ENCODE measurements at regions not wholly inside any gene's neighbourhood (a gene's known extent, or its start where the extent isn't known, plus 50 kb on each side); places are given as distances from the start of the nearest gene placed in this dataset.

DNA sequence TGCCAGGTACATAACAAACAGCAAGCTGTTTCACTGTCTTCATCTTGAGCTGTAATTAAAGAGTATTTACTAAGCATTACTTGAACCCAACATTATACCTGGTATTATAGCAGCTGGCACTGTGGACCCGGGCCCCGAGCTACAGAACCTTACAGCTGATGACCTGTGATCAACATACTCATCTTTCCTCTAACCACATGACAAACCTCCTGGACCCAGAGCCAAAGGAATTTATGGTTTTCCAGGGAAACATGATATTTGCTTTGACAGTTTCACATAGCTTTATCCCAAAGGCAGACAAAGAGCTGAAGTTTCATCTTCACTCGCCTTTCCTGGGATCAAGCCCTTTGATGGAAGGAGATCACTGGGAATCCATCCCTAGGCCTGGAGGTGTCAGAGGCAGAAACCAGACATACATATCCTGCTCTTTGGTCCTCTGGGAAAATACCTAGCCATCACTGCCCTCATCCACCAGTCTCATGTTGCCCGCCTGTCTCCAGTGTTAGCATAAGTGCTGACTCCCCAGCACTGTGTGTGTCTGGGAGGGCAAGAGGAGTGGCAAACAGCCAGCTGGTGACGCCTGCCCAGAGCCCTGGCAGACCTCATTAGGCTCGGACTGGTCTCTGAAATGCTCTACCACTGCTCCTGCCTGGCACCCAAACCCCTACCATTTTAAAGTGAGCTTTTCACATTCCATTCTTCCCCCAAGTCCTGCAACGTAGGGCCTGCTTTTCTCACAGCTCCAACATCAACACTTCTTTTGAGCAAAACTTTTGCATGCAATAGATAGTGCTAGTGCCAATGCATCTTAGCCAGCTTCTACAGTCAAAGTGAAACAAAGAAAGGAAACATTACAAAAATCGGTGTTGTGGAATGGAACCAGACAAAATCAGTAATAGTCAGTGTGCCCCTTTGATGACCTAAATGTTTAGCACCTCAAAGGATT is 138.8 kb upstream of the CTAGE1 start:
- TF ChIP-seq, protein P1, sequence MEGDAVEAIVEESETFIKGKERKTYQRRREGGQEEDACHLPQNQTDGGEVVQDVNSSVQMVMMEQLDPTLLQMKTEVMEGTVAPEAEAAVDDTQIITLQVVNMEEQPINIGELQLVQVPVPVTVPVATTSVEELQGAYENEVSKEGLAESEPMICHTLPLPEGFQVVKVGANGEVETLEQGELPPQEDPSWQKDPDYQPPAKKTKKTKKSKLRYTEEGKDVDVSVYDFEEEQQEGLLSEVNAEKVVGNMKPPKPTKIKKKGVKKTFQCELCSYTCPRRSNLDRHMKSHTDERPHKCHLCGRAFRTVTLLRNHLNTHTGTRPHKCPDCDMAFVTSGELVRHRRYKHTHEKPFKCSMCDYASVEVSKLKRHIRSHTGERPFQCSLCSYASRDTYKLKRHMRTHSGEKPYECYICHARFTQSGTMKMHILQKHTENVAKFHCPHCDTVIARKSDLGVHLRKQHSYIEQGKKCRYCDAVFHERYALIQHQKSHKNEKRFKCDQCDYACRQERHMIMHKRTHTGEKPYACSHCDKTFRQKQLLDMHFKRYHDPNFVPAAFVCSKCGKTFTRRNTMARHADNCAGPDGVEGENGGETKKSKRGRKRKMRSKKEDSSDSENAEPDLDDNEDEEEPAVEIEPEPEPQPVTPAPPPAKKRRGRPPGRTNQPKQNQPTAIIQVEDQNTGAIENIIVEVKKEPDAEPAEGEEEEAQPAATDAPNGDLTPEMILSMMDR (IDR thresholded peaks at IDR 0.05): no peak
- Mint-ChIP-seq H3K27ac (ENCODE audit: unreplicated experiment) (no peak overlapping the region), H3K4me3 (ENCODE audit: unreplicated experiment) (no peak overlapping the region), H3K36me3 (ENCODE audit: unreplicated experiment) (no peaks in the 10 kb centered on the region), H3K4me1 (ENCODE audit: unreplicated experiment) (peaks cover 23% of the 10 kb centered on the region), H3K9me3 (ENCODE audit: unreplicated experiment) (no peaks in the 10 kb centered on the region), H3K27me3 (ENCODE audit: unreplicated experiment) (no peaks in the 10 kb centered on the region)
- DNase-seq (ENCODE audit: extremely low spot score, unreplicated experiment): no peak

DNA sequence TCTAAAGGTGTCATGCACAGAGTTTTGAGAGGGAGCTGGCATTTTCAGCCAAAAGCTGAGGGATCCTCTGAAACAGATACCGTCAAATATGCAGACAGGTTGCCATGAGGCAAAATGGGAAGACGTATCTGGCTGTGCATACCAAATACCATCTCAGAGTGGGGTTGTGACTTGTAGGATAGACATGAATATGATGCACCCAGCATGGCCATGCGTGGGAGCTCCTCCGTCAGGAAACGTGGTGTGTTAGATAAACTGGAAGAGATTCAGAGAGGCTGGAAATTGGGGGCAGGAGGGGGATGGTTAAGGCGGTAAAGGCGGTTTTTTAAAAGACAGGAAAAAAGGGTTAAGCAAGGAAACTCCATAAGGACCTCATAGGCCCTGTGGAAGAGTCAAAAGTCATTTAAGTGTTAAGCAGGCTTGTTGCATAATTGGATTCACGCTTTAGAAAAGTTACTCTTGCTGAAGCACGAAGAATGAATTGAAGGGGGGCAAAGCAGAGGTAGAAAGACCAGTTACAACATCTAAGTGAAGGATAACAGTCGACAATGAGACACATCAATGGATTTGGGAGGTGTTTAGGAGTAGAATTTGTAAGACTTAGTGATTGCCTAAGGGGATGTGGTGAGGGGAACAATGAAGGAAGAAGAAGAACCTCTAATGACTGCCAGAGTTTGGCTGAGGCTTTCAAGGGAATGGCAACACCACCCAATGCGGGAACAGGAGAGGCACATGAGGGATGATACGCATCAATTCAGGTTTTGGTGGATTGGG is 139.6 kb upstream of the CTAGE1 start:
- H3K4me1 Mint-ChIP-seq (ENCODE audit: unreplicated experiment): peaks cover 23% of the 10 kb centered on the region

GRCh38 chr18:22558945-22559385 is 141.2 kb upstream of the CTAGE1 start:
- H3K4me1 Mint-ChIP-seq (ENCODE audit: unreplicated experiment): peaks cover 18% of the 10 kb centered on the region
- TF ChIP-seq, protein P1 (IDR thresholded peaks at IDR 0.05): no peak
- DNase-seq (ENCODE audit: extremely low spot score, unreplicated experiment): no peak
- H3K27me3 Mint-ChIP-seq (ENCODE audit: unreplicated experiment): no peaks in the 10 kb centered on the region
- peak overlapping the region; percentile 84 for H3K4me3 Mint-ChIP-seq (ENCODE audit: unreplicated experiment)
- peak overlapping the region; percentile 79 for H3K27ac Mint-ChIP-seq (ENCODE audit: unreplicated experiment)
- no peaks in the 10 kb centered on the region for H3K9me3 Mint-ChIP-seq (ENCODE audit: unreplicated experiment)
- H3K36me3 Mint-ChIP-seq (ENCODE audit: unreplicated experiment): no peaks in the 10 kb centered on the region

More for the DNA sequence above, 139.6 kb upstream of the CTAGE1 start:
- Mint-ChIP-seq H3K36me3 (ENCODE audit: unreplicated experiment) (no peaks in the 10 kb centered on the region), H3K27ac (ENCODE audit: unreplicated experiment) (peak overlapping the region; percentile 2), H3K4me3 (ENCODE audit: unreplicated experiment) (no peak overlapping the region), H3K27me3 (ENCODE audit: unreplicated experiment) (no peaks in the 10 kb centered on the region), H3K9me3 (ENCODE audit: unreplicated experiment) (no peaks in the 10 kb centered on the region)
- TF ChIP-seq, protein P1 (IDR thresholded peaks at IDR 0.05): no peak
- DNase-seq (ENCODE audit: extremely low spot score, unreplicated experiment): no peak

DNA sequence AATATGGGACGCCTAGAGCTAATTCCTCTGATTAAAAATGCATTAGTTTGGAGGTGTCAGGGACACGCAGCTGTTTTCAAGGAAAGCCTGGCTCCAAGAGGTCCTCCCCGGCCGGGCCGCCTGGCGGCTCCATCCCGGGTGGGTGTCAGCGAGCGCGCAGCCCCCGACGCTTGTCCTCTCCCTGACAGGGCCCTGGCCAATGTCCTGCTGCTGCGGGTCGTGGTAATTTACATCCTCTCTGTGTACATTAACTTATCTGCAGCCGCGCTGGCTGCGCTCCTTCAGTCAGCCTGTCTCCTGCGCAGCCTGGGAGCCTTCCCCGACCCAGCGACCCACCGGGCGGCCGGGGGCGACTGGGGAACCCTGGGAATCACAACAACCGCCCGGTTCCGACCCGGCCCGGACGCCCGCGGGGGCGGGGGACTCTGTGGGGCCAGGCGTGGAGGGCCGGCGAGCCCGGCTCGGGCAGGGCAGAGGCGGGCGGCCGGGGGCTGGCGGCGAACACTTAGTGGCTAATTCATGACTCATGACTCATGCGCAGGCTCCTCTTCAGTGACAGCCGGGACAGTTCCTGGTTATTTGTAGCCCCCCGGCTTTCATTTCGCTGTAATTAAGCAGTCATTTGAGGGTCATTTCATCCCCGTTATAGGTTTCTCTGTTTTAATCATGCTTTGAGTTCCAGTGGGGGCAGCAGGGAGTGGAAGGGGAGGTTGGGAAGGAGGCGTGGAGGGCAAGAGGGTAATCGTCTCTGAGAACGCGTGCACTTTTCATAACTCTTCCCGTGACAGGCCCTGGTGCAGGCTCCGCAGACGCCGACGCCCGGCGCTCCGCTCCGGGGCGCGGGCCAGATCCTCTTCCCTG is 141.9 kb upstream of the CTAGE1 start:
- H3K27ac Mint-ChIP-seq (ENCODE audit: unreplicated experiment): peak overlapping the region; percentile 73
- H3K4me1 Mint-ChIP-seq (ENCODE audit: unreplicated experiment): peaks cover 18% of the 10 kb centered on the region
- peak; percentile 85 for DNase-seq (ENCODE audit: extremely low spot score, unreplicated experiment)
- no peaks in the 10 kb centered on the region for H3K9me3 Mint-ChIP-seq (ENCODE audit: unreplicated experiment)
- TF ChIP-seq, protein P1 (IDR thresholded peaks at IDR 0.05): peak; percentile 48
- peak overlapping the region; percentile 84 for H3K4me3 Mint-ChIP-seq (ENCODE audit: unreplicated experiment)
- H3K27me3 Mint-ChIP-seq (ENCODE audit: unreplicated experiment): no peaks in the 10 kb centered on the region
- H3K36me3 Mint-ChIP-seq (ENCODE audit: unreplicated experiment): no peaks in the 10 kb centered on the region
